GM18520 (cell line): ENCODE measurements at regions not wholly inside any gene's neighbourhood (a gene's known extent, or its start where the extent isn't known, plus 50 kb on each side); places are given as distances from the start of the nearest gene placed in this dataset.

Experiments used
- ATAC-seq: cut with Tn5 transposase; IDR thresholded peaks from one replicate; pipeline ENCODE4 v1.9.1; 2021; ENCODE audit not compliant: unreplicated experiment

DNA sequence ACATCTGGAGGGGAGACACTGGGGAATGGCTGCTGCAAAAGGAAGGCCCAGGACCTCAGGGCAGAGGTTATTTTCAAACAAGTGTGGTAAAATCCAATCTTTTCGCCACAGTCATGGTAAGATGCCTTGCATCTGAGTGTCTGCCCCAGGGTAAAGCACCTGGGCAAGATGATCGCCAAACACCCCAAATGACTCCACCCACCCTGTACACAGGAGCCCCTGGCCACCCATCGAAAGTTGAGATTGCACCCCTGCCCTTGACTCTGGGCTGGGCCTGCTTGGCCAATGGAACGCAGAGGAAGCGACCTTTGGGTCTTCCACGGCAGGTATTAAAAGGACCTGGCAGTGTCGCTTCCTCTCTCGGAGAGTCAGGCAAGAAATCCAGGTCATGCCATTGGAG is 88.8 kb downstream of the C16orf95 start:
- no peak for ATAC-seq

- no peak for ATAC-seq
Observed at GRCh38 chr16:87229230-87230188, 87.7 kb downstream of the C16orf95 start.

DNA sequence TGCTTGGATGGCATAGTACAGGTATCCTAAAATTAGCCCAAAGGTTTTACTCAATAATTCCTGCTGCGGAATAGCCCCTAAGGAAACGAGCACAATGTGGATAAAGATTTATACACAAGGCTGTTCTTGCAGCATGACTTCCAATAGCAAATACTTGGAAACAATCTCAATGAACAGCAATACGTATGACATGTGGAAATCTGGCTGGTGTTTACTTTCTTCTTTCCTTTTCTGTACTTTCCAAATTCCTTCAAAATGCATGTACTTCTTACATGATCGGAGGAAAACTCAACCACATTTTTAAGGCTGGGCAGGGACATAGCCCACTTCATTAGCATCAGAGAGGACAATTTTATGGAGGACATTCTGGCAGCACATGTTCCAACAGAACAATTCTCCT is 86.6 kb downstream of the C16orf95 start:
- ATAC-seq = no peak

- ATAC-seq = no peak
Observed at GRCh38 chr16:87231295-87231694, 85.9 kb downstream of the C16orf95 start.

GRCh38 chr16:87231911-87232310 is 85.3 kb downstream of the C16orf95 start:
- ATAC-seq = no peak

GRCh38 chr16:87233928-87234327 is 83.3 kb downstream of the C16orf95 start:
- ATAC-seq = no peak

DNA sequence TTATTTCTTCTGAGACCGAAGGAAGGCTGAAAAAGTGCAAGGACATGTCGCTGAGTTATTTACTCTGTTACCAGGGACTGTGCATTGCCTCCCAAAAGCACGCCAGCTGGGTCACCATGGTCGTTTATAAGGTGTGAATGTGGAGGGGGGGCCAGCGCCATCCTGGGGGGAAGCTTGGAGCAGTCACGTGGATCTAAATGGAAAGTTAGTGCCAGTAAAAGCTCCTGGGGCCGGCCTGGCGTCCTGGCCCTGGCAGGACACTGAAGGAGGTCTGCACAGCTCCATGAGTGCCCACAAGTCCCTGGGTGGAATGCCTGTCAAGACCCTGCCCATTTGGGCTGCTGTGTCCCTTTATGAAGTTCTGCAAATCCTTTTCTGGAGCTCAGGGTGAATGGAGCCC is 82.6 kb downstream of the C16orf95 start:
- no peak for ATAC-seq

DNA sequence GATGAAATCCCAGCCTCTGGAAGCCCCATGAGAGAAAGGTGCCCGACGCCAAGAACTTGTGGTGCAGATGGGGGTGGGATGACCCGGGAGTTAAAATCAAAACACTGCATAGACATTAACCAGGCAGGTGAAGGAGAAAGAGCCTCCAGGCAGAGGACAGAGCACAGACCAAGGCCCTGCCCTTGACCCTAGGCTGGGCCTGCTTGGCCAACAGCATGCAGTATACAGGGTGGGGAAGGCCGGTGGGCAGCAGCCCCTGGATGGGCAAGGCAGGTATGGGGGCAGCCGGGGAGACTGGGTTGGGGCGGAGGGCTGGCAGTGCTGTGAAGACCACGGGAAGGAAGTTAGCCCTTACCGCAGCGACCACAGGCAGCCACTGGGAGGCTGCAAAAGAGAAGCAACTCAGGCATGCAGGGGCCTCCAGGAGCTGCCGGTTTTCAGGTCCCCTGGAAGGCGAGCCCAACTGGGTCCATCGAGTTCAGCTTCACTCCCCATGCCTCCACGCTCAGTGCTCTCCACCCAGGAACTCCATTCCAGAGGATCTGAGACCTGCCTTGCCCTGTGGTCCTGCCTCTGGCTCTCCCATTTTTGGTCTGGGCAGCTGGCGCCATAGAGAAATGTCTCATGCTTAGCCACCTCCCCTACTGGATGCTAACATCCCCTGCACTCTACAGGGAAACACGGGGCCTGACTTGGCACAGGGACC is 81.2 kb downstream of the C16orf95 start:
- ATAC-seq = no peak

- no peak for ATAC-seq
Observed at GRCh38 chr16:87236516-87237115, 80.6 kb downstream of the C16orf95 start.

DNA sequence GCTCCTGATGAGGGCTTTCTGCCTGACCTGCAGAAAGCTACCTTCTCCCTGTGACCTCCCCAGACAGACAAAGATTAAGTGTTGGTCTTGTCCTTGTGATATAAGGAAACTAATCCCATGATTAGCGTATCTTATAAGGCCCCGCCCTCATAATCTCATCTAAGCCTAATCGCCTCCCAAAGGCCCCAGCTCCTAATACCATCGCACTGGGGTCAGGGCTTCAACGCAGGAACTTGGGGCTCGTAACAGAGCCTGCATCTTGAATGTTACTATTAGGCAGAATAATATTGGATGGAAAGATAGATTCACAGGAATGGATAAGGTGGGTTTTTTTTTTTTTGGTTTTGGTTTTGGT is 78.9 kb downstream of the C16orf95 start:
- ATAC-seq = no peak

DNA sequence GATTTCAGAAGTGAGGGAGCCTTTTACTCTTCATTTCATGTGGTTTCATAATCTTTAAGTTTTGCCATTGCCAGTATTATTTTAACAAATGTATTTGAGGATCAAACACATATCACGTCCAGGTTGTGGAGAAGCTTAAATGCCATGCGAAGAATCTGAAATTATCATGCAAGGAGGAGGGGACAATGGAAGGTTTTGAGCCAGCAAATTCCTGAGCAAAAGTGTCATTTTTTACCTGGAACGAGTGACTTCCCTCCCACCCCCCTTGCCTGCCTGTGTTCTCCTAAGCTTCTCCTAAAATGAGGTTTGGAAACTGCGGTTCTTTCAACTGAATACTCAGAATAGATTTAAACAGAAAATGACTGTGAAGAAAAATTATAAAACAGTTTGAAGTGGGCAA is 77.6 kb downstream of the C16orf95 start:
- no peak for ATAC-seq

DNA sequence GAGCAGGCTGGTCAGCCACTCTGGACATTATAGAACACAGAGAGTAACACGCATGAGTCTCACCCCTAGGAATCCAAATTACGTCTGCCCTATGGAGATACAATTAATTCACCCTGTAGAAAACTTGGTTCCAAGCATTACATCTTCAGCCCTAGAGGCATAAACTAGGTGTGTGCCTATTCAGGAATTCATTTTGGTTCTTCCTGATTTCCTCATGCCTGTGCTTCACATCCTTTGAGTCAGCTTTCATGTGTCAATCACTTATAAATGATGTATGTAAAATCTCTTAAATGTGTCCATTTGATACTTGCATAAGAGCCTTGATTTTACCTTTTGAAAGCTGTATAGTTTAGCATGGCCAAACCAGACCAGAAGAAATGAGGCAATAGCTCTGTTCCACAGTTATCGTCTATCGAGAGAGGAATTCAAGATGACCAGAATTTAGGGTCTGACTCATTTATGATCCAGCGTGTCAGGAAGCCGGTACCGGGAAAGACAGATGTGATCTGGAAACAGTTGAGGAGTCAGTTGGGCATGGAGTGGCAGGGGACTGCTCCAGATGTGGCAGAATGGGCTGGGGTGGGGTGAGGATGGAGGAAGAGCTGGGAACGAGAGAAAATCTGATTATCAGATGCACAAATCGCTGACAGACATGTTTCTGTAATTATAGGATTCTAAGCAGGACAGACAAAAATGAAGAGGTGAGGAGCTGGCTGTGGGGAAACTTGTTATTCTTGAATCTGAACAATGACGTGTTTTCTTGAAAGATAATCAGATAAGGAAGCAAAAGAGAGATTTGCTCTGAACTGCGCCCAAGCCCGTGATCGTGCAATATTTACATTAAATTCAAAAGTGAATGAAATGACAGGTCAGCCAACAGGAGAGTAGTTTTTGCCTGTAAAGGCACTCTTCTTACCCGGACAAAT is 76.7 kb downstream of the C16orf95 start:
- no peak for ATAC-seq

GRCh38 chr16:87241137-87241771 is 75.9 kb downstream of the C16orf95 start:
- no peak for ATAC-seq

- ATAC-seq = no peak
Observed at GRCh38 chr16:87243478-87243877, 73.7 kb downstream of the C16orf95 start.

- ATAC-seq = no peak
Observed at GRCh38 chr16:87244636-87245197, 72.5 kb downstream of the C16orf95 start.

DNA sequence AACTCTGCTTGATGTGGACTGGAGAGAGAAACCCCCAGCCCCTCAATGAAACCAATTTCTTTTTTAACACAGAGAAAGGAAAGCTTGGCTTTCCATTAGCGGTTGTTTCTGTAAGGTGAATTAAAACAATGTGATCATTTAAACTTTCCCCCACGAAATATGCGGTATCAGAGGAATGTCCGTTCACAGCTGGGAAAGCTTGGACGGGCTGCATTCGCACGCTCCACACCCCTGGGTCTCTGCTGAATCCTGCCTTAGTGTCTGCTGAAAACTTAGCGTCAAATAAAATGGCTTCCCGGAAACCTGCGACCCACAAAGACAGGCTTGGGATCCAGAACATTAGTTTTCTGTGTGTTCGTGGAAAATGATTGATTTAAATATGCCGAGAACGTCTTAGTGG is 71.7 kb downstream of the C16orf95 start:
- no peak for ATAC-seq

DNA sequence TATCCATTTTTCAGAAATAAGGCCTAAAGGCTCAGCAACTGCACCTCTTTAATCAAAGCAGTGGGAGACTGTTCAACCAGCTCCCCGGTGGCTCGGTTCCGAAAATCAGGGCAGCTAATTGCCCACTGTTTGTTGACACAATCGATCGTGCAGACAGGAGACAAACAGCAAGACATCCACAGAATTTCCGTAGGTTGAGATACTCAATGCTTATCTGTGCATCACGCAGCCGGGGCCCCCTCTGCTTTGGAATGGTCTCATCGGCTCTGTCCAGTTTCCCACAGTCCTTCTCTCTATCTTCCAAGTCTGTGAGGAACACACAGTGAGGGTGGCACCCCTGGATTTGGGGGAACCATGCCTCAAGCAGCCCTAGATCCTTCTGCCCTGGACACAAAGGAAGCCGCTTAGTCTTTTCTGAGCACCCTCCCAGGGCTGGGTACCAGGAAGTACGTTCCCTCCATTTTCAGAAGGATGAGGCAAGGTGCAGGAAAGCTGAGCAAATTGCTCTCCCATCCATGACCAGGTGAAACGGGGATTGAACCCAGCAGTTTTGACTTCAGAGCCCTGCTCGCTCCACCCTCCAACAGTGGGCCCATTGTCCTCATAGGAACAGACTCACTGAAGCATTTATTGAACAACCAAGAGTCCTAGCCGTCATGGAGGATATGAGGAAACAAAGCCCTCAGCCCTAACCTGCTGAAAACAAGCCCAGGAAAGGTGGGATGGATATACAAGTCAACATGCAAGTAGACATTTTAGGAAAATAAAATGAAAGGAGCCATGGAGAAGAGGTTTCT is 70.7 kb downstream of the C16orf95 start:
- ATAC-seq = no peak

GRCh38 chr16:87248714-87249113 is 68.5 kb downstream of the C16orf95 start:
- no peak for ATAC-seq

DNA sequence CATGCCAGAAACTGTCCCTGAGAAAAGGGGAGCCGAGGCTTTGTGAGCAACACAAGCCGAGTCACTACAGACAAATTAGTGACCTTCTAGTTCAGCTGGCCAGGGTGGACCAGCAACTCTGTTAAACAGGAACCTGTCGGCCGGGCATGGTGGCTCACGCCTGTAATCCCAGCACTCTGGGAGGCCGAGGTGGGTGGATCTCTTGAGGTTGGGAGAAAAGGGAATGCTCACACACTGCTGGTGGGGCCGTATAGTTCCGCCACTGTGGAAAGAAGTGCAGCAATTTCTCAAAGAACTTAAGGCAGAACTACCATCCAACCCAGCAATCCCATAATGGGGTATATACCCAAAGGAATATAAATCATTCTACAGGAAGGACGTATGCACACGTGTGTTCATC is 67.8 kb downstream of the C16orf95 start:
- ATAC-seq = no peak
